Endothelial cell (in vitro differentiated cells): ENCODE measurements at regions not wholly inside any gene's neighbourhood (a gene's known extent, or its start where the extent isn't known, plus 50 kb on each side); places are given as distances from the start of the nearest gene placed in this dataset.
"Not testable (repeated sequence)": the region's sequence is repeated elsewhere in the genome, so short reads cannot be mapped to it uniquely, and the experiment has no call there.

Source experiments
- DNase-seq: peaks from one replicate; pipeline ENCODE4 v3.0.0; 2021; ENCODE audit warnings: low spot score
- H3K27ac Mint-ChIP-seq: one replicate; pipeline ENCODE4 v1.8.0; 2021; ENCODE audit warnings: mixed read lengths, inconsistent platforms; ENCODE audit not compliant: unreplicated experiment
- H3K27me3 Mint-ChIP-seq: one replicate; pipeline ENCODE4 v1.8.0; 2021; ENCODE audit warnings: mild to moderate bottlenecking, moderate library complexity, mixed read lengths, inconsistent platforms; ENCODE audit not compliant: unreplicated experiment
- H3K36me3 Mint-ChIP-seq: one replicate; pipeline ENCODE4 v1.8.0; 2021; ENCODE audit warnings: mild to moderate bottlenecking, low read depth, mixed read lengths, inconsistent platforms; ENCODE audit not compliant: unreplicated experiment
- H3K4me1 Mint-ChIP-seq: one replicate; pipeline ENCODE4 v1.8.0; 2021; ENCODE audit warnings: mild to moderate bottlenecking, mixed read lengths, inconsistent platforms; ENCODE audit not compliant: unreplicated experiment
- H3K4me3 Mint-ChIP-seq: one replicate; pipeline ENCODE4 v1.8.0; 2021; ENCODE audit warnings: mild to moderate bottlenecking, mixed read lengths, inconsistent platforms; ENCODE audit not compliant: unreplicated experiment
- H3K9me3 Mint-ChIP-seq: one replicate; pipeline ENCODE4 v1.8.0; 2021; ENCODE audit warnings: mixed read lengths, inconsistent platforms; ENCODE audit not compliant: unreplicated experiment
- TF ChIP-seq, protein P1 (sequence below): fragments of 200-600 bp; sonication (generic); IDR thresholded peaks from one replicate; pipeline ENCODE4 v1.5.0; 2021; ENCODE audit warnings: antibody characterized with exemption; ENCODE audit not compliant: unreplicated experiment

DNA sequence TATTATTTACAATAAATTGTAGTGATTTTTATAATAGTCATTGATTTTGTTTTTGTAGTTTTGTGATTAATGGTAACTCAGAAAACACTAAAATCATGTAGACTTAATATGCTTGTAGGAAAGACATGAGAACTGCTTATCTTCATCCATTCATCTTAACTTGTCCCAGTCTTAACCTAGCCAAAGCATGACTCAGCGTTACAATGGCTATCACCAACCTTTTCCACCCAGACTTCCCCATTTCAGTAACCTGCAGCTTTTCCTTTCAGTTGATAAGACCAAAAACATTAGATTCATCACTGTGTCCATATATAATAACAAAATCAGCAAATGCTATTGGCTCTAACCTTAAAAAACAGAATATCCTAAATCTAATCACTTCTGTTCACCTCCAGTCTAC is 106.2 kb upstream of the KLF8 start:
- H3K27ac Mint-ChIP-seq: no peak overlapping the region
- no peak for DNase-seq
- no peaks in the 10 kb centered on the region for H3K36me3 Mint-ChIP-seq
- H3K9me3 Mint-ChIP-seq: no peaks in the 10 kb centered on the region
- H3K4me1 Mint-ChIP-seq: no peaks in the 10 kb centered on the region
- H3K27me3 Mint-ChIP-seq: no peaks in the 10 kb centered on the region
- TF ChIP-seq, protein P1, sequence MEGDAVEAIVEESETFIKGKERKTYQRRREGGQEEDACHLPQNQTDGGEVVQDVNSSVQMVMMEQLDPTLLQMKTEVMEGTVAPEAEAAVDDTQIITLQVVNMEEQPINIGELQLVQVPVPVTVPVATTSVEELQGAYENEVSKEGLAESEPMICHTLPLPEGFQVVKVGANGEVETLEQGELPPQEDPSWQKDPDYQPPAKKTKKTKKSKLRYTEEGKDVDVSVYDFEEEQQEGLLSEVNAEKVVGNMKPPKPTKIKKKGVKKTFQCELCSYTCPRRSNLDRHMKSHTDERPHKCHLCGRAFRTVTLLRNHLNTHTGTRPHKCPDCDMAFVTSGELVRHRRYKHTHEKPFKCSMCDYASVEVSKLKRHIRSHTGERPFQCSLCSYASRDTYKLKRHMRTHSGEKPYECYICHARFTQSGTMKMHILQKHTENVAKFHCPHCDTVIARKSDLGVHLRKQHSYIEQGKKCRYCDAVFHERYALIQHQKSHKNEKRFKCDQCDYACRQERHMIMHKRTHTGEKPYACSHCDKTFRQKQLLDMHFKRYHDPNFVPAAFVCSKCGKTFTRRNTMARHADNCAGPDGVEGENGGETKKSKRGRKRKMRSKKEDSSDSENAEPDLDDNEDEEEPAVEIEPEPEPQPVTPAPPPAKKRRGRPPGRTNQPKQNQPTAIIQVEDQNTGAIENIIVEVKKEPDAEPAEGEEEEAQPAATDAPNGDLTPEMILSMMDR: no peak
- H3K4me3 Mint-ChIP-seq: no peak overlapping the region

DNA sequence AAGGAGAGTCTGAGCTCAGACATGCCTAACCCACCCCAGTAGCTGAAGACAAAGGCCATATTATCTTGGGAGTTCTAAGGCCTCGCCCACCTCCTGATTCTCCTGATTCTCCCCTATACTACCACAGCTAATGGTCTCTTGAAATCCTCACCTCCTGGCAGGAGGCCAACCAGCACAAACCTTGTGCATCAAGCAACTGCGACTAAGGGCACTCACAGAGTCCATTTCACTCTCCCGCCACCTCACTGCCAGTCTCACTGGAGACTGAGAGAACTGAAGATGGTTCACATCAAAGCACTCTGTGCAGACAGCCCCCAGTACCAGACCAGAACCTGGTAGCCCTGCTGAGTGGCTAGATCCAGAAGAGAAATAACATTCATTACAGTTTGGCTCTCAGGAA is 102.1 kb upstream of the KLF8 start:
- H3K9me3 Mint-ChIP-seq: no peaks in the 10 kb centered on the region
- H3K27ac Mint-ChIP-seq: no peak overlapping the region
- H3K4me1 Mint-ChIP-seq: no peaks in the 10 kb centered on the region
- no peak for DNase-seq
- no peak overlapping the region for H3K4me3 Mint-ChIP-seq
- no peaks in the 10 kb centered on the region for H3K27me3 Mint-ChIP-seq
- TF ChIP-seq, protein P1: no peak
- H3K36me3 Mint-ChIP-seq: no peaks in the 10 kb centered on the region

- no peaks in the 10 kb centered on the region for H3K4me1 Mint-ChIP-seq
- H3K36me3 Mint-ChIP-seq: no peaks in the 10 kb centered on the region
- H3K27me3 Mint-ChIP-seq: no peaks in the 10 kb centered on the region
- DNase-seq: no peak
- H3K9me3 Mint-ChIP-seq: no peaks in the 10 kb centered on the region
- H3K4me3 Mint-ChIP-seq: no peak overlapping the region
- TF ChIP-seq, protein P1: no peak
- no peak overlapping the region for H3K27ac Mint-ChIP-seq
These were observed 101.7 kb upstream of the KLF8 start for GRCh38 chrX:56130436-56130835.

DNA sequence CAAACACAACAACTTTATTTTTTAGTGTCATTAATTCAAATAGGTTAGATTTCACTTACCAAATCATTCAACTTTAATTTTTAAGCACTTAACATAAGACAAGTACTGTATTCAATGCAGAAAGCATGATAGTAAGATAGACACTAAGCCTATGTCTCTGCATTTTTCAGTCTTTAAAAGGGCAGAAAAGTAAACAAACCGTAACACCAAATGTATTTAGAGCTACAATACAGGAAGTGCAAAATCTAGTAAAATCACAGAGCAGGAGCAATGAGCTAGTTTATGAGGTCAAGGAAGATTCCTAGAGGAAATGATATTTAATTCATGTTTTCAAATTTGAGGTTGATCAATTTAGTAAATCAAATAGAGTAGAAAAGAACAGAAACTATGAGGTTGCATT is 68.0 kb upstream of the KLF8 start:
- H3K27me3 Mint-ChIP-seq, H3K27ac Mint-ChIP-seq, H3K36me3 Mint-ChIP-seq: not testable (repeated sequence)

More for the DNA sequence above, 68.0 kb upstream of the KLF8 start:
- H3K4me1 Mint-ChIP-seq, DNase-seq, H3K4me3 Mint-ChIP-seq, H3K9me3 Mint-ChIP-seq: not testable (repeated sequence)
